KMS-11 (cell line): ENCODE measurements at regions not wholly inside any gene's neighbourhood (a gene's known extent, or its start where the extent isn't known, plus 50 kb on each side); places are given as distances from the start of the nearest gene placed in this dataset.
A peak's percentile ranks its signal among the peaks of the same experiment; 100 is the strongest.

Experiments
- H2AFZ ChIP-seq: fragments of 200-600 bp; sonication (generic); 2 replicates; pipeline ENCODE4 v1.6.1; 2016; ENCODE audit warnings: antibody characterized with exemption, mixed run types, low read depth
- H3K27ac ChIP-seq: fragments of 200-600 bp; sonication (generic); 2 replicates; pipeline ENCODE4 v1.6.1; 2016; ENCODE audit warnings: mild to moderate bottlenecking, mixed run types
- H3K27me3 ChIP-seq: fragments of 200-600 bp; sonication (generic); 2 replicates; pipeline ENCODE4 v1.6.1; 2017; ENCODE audit warnings: mild to moderate bottlenecking, low read depth, mixed run types, moderate library complexity; ENCODE audit not compliant: insufficient read depth
- H3K36me3 ChIP-seq: fragments of 200-600 bp; sonication (generic); 2 replicates; pipeline ENCODE4 v1.6.1; 2017; ENCODE audit warnings: mild to moderate bottlenecking, mixed run types; ENCODE audit not compliant: insufficient read depth
- H3K4me1 ChIP-seq: fragments of 200-600 bp; sonication (generic); 2 replicates; pipeline ENCODE4 v1.6.1; 2016; ENCODE audit warnings: mild to moderate bottlenecking, low read depth, mixed run types; ENCODE audit not compliant: poor library complexity, severe bottlenecking
- H3K4me2 ChIP-seq: fragments of 200-600 bp; sonication (generic); 2 replicates; pipeline ENCODE4 v1.7.0; 2016; ENCODE audit warnings: mild to moderate bottlenecking, mixed run types
- H3K4me3 ChIP-seq: fragments of 200-600 bp; sonication (generic); IDR thresholded peaks from 2 replicates; pipeline ENCODE4 v1.6.1; 2017; ENCODE audit warnings: low read depth, low read length, mixed read lengths; ENCODE audit not compliant: insufficient read depth
- H3K79me2 ChIP-seq: fragments of 200-600 bp; sonication (generic); 2 replicates; pipeline ENCODE4 v1.6.1; 2016; ENCODE audit warnings: low read depth, mixed run types; ENCODE audit not compliant: insufficient read depth
- H3K9ac ChIP-seq: fragments of 200-600 bp; sonication (generic); 2 replicates; pipeline ENCODE4 v1.6.1; 2016; ENCODE audit warnings: mild to moderate bottlenecking, mixed run types
- H4K20me1 ChIP-seq: fragments of 200-600 bp; sonication (generic); 2 replicates; pipeline ENCODE4 v1.6.1; 2016; ENCODE audit warnings: mild to moderate bottlenecking, mixed run types; ENCODE audit not compliant: insufficient read depth
- CTCF ChIP-seq: fragments of 200-600 bp; sonication (generic); conservative IDR thresholded peaks from 2 replicates; pipeline ENCODE4 v1.6.1; 2017; ENCODE audit warnings: low read depth, mild to moderate bottlenecking, antibody characterized with exemption, low read length, moderate library complexity, mixed read lengths

GRCh38 chr5:131068893-131069643 is 96.0 kb downstream of the HINT1 start:
- Histone ChIP-seq H2AFZ (peak overlapping the region; percentile 80), H3K27me3 (no peaks in the 10 kb centered on the region), H3K9ac (peak overlapping the region; percentile 46; the same call in 1 of the 2 replicates), H3K36me3 (no peaks in the 10 kb centered on the region), H3K79me2 (no peaks in the 10 kb centered on the region), H3K4me1 (peaks cover 80% of the 10 kb centered on the region), H3K4me2 (peak overlapping the region; percentile 69), H3K4me3 (no peak overlapping the region), H3K27ac (peak overlapping the region; percentile 88), H4K20me1 (no peaks in the 10 kb centered on the region)
- peak; percentile 46 for TF ChIP-seq CTCF

- H3K9ac ChIP-seq: no peak overlapping the region
- H3K79me2 ChIP-seq: no peaks in the 10 kb centered on the region
- TF ChIP-seq CTCF: no peak
- H3K4me2 ChIP-seq: peak overlapping the region; percentile 2; the same call in 1 of the 2 replicates
- no peak overlapping the region for H3K4me3 ChIP-seq
- no peaks in the 10 kb centered on the region for H3K36me3 ChIP-seq
- H4K20me1 ChIP-seq: no peaks in the 10 kb centered on the region
- peaks cover 90% of the 10 kb centered on the region for H3K4me1 ChIP-seq
- no peaks in the 10 kb centered on the region for H3K27me3 ChIP-seq
- no peak overlapping the region for H2AFZ ChIP-seq
- H3K27ac ChIP-seq: peak overlapping the region; percentile 40; the same call in 1 of the 2 replicates
These were observed 97.0 kb downstream of the HINT1 start for GRCh38 chr5:131068076-131068475.

- Histone ChIP-seq H3K4me1 (peaks cover 92% of the 10 kb centered on the region), H4K20me1 (no peaks in the 10 kb centered on the region), H3K79me2 (no peaks in the 10 kb centered on the region), H3K27ac (no peak overlapping the region), H2AFZ (no peak overlapping the region), H3K36me3 (no peaks in the 10 kb centered on the region), H3K27me3 (no peaks in the 10 kb centered on the region), H3K4me3 (no peak overlapping the region), H3K9ac (no peak overlapping the region), H3K4me2 (0 out of 2 replicates have a peak overlapping the region, but pooled peaks have one; percentile 2)
- no peak for TF ChIP-seq CTCF
These were observed 97.4 kb downstream of the HINT1 start for GRCh38 chr5:131067636-131068035.

- no peaks in the 10 kb centered on the region for H3K36me3 ChIP-seq
- peaks cover 72% of the 10 kb centered on the region for H3K4me1 ChIP-seq
- H3K79me2 ChIP-seq: no peaks in the 10 kb centered on the region
- H3K4me3 ChIP-seq: no peak overlapping the region
- peak overlapping the region; percentile 9; the same call in 1 of the 2 replicates for H3K9ac ChIP-seq
- peak overlapping the region; percentile 34 for H2AFZ ChIP-seq
- H3K4me2 ChIP-seq: peak overlapping the region; percentile 51
- no peaks in the 10 kb centered on the region for H3K27me3 ChIP-seq
- H3K27ac ChIP-seq: peak overlapping the region; percentile 72
- no peak for TF ChIP-seq CTCF
- no peaks in the 10 kb centered on the region for H4K20me1 ChIP-seq
These were observed 100.2 kb downstream of the HINT1 start for GRCh38 chr5:131064669-131065371.
